Testis (tissue), 2 donors: ENCODE measurements at regions not wholly inside any gene's neighbourhood (a gene's known extent, or its start where the extent isn't known, plus 50 kb on each side); places are given as distances from the start of the nearest gene placed in this dataset.

Source experiments
- CTCF ChIP-seq, 3 experiments: fragments of 450-650 bp in 2 of 3; fragments of 200-600 bp in 1 of 3; sonication (generic) in 1 of 3; IDR thresholded peaks; one replicate each; pipeline ENCODE4 v1.5.1; 2016 to 2019; ENCODE audit warnings: antibody characterized with exemption in 3 of 3, mild to moderate bottlenecking in 2 of 3, moderate library complexity in 1 of 3
- POLR2A ChIP-seq: fragments of 450-650 bp; IDR thresholded peaks from one replicate; pipeline ENCODE4 v1.6.1; 2017; ENCODE audit warnings: antibody characterized with exemption, mild to moderate bottlenecking, moderate library complexity

- TF ChIP-seq CTCF (IDR thresholded peaks at IDR 0.05) (no peak), POLR2A (no peak)
Observed at GRCh38 chr1:233788687-233789086, 115.8 kb upstream of the SLC35F3 start.
